HEK293 (cell line): ENCODE measurements at regions not wholly inside any gene's neighbourhood (a gene's known extent, or its start where the extent isn't known, plus 50 kb on each side); places are given as distances from the start of the nearest gene placed in this dataset.

Source experiments
- CTCF ChIP-seq: fragments of 450-650 bp; formaldehyde crosslinking; IDR thresholded peaks from 2 replicates; pipeline ENCODE4 v1.5.1; 2016; ENCODE audit warnings: missing biosample characterization, missing genetic modification characterization
- KLF9 ChIP-seq: fragments of 450-650 bp; formaldehyde crosslinking; IDR thresholded peaks from 2 replicates; pipeline ENCODE4 v1.5.1; 2016; ENCODE audit warnings: missing biosample characterization, missing genetic modification characterization, low read depth
- SETDB1 ChIP-seq: IDR thresholded peaks from one replicate; pipeline ENCODE4 v1.6.1; 2017; ENCODE audit warnings: mild to moderate bottlenecking, low read length, moderate library complexity, mixed read lengths; ENCODE audit not compliant: insufficient read length
- ZBTB10 ChIP-seq: fragments of 450-650 bp; formaldehyde crosslinking; IDR thresholded peaks from 2 replicates; pipeline ENCODE4 v1.5.1; 2016; ENCODE audit warnings: missing biosample characterization, missing genetic modification characterization
- ZNF16 ChIP-seq: fragments of 450-650 bp; formaldehyde crosslinking; IDR thresholded peaks from 2 replicates; pipeline ENCODE4 v1.5.1; 2016; ENCODE audit warnings: low read depth, missing biosample characterization, missing genetic modification characterization
- ZNF639 ChIP-seq: fragments of 450-650 bp; formaldehyde crosslinking; IDR thresholded peaks from 2 replicates; pipeline ENCODE4 v1.5.1; 2016; ENCODE audit warnings: missing biosample characterization, missing genetic modification characterization

GRCh38 chr15:96117270-96117669, 213.2 kb upstream of the NR2F2 start:
- TF ChIP-seq ZNF16 (tag by site-specific recombination): no peak
- no peak for TF ChIP-seq SETDB1
- TF ChIP-seq ZNF639 (tag by site-specific recombination): no peak
- TF ChIP-seq ZBTB10: no peak
- no peak for TF ChIP-seq KLF9 (tag by site-specific recombination)
- no peak for TF ChIP-seq CTCF (tag by site-specific recombination)
